ENCODE measurements at regions not wholly inside any gene's neighbourhood (a gene's known extent, or its start where the extent isn't known, plus 50 kb on each side); places are given as distances from the start of the nearest gene placed in this dataset.
A peak's percentile ranks its signal among the peaks of the same experiment; 100 is the strongest.

GRCh38 chr12:13375583-13376345 is 179.2 kb downstream of the EMP1 start:
- no peak for DNase-seq

- DNase-seq, result no peak
Measured at GRCh38 chr12:13374793-13375192, 178.3 kb downstream of the EMP1 start.

DNA sequence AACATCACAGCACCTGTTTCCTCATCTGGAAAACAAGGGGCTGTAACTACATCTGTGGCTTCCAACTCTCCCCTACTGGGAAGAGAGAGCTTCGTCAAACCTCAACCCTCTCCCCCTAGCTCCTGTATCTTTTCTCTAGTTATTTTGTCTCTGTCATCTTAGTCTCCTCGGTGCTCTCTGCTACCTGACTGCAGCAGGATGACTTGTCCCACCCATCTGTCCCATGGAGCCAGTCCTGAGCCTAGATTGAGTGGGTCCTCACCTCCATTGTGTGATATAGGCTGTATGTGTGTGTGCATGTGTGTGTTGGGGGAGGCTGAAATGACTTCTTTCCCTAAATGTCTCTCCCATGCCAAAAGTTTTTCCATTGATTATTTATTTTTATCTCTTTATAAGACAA is 177.3 kb downstream of the EMP1 start:
- no peak for DNase-seq

- no peak for DNase-seq
Measured at GRCh38 chr12:13373131-13373530, 176.6 kb downstream of the EMP1 start.

DNA sequence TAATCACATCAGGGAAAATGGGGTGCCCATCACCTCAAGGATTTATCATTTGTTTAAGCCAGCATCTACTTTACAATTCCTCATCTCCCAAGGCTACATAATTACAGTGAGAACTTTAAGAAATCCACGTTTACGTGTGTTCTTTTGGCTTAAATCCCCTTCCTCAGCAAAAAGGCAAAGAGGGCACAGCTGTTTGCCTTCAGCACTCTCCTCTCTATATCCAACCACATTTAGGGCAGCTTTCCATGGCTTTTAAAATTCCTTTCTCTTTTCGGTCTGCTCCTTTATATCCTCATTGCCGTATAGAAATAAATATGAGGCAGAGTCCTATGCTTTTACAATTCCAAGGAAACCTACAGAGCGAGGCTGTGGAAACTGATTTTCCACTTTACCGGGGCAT is 175.9 kb downstream of the EMP1 start:
- DNase-seq, result no peak

DNA sequence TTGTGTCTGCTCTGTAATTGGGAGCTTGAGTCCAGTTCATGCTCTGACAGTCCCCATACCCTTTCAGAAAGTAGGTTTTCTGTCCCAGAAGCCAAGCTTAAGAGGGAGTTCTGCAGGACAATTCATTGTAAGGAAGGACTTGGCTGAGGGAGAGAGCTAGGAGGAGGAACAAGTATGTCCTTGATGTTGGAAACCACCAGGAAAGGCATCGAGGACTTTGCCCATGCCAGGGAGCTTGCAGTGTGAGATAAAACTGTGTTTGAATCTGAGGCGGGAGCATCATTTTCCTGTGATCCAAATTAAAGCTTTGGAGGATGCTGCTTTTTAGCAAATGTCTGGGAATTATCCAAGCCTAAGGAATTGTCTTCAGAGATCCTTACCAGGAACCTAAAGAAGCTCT is 175.3 kb downstream of the EMP1 start:
- no peak for DNase-seq

GRCh38 chr12:13371367-13371766 is 174.8 kb downstream of the EMP1 start:
- no peak for DNase-seq

GRCh38 chr12:13369474-13370056 is 173.0 kb downstream of the EMP1 start:
- no peak for DNase-seq

- DNase-seq, result no peak
Measured at GRCh38 chr12:13368971-13369370, 172.4 kb downstream of the EMP1 start.

- no peak for DNase-seq
Measured at GRCh38 chr12:13368431-13368830, 171.9 kb downstream of the EMP1 start.

DNA sequence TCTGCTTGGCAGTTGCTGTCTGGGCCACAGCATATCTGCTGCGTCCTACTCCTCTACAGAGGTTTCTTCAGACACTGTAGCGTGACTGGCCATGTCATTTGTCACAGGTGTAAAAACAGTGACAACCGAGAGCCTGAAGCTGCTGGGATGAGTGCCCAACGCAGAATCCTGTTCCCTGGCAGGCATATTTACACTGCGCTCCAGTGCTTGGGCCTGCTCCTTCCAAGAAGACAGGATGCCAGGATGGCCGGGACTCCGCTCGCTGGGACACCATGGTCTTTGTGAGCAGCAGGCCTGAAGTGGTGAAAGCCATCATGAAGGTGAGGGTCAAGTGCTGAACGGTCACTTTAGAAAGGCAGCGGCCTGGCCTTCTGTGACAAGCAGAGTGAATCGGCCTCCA is 171.4 kb downstream of the EMP1 start:
- no peak for DNase-seq

- no peak for DNase-seq
Measured at GRCh38 chr12:13365748-13366366, 169.3 kb downstream of the EMP1 start.

DNA sequence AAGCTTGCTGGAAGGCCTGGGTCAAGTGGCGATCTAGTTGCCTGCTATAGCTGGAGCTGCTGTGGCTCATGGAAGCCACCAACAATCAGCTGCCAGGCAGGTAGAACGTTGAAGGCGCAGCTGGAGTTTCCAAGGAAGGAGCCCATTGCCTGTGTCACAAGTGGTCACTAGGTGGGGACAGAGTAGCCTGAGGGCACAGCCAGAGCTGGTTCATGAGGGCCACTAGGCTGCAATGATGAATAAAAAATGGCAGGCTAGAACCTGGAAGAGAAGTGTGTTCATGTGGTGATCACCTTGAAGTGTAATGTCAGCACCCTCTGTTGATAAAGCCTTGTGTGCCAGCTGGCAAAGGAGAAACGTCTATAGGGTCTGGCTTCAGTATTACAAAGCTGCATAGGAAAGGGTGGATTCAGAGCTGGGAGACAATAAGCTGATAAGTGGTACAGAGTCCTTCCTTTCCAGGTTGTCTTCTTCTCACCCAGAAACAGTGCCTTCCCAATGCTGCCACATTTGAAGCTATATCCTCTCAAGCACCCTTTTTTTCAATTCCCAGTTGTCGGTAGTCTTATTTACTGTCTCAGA is 165.8 kb downstream of the EMP1 start:
- peak in 2 of 5 donors; percentile 6 to 35 for DNase-seq

DNA sequence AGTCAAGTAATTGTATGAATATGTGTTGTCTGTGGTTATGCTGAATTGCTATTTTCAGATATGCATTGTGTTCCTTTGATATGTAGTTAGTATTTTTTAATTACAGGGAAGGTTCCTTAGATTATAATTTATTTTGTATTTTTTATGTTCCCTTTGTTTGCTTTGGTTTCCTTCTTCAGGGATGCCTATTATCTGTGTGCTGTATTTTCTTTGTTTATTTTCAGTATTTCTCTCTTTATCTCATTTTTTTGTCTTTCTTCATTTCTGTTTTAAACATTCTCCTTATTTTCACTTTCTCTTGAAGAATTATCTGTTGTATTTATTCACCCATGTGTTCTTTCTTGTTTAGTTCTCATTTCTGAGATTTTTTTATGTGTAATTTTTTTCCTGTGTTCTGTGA is 163.1 kb downstream of the EMP1 start:
- DNase-seq, result no peak

DNA sequence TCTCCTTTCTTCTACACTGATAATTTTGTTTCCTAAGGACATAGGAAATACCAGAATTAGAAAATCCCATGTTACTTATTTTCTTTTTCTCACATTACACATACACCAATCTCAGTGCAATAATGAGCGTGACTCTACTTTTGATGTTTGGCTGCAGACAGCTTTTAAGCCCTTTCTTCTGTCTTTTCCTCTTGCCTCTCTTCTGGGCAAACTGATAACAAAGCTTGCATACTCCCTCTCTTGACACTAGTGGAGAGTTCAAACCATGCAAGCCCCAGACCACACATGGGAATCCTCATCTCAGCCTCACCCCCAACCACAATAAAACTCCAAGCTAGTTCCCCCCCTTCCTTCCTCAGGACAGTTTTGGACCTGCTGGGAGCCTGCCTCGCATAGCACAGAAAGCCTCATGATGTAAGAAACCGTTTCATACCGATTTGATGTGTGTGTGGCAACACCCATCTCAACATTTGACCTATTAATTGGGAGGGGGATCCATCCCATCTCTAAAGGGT is 161.9 kb downstream of the EMP1 start:
- no peak for DNase-seq

- DNase-seq, result no peak
Measured at GRCh38 chr12:13350946-13351345, 154.4 kb downstream of the EMP1 start.

GRCh38 chr12:13350381-13350780 is 153.9 kb downstream of the EMP1 start:
- DNase-seq, result no peak

GRCh38 chr12:13348464-13348863 is 151.9 kb downstream of the EMP1 start:
- no peak for DNase-seq

DNA sequence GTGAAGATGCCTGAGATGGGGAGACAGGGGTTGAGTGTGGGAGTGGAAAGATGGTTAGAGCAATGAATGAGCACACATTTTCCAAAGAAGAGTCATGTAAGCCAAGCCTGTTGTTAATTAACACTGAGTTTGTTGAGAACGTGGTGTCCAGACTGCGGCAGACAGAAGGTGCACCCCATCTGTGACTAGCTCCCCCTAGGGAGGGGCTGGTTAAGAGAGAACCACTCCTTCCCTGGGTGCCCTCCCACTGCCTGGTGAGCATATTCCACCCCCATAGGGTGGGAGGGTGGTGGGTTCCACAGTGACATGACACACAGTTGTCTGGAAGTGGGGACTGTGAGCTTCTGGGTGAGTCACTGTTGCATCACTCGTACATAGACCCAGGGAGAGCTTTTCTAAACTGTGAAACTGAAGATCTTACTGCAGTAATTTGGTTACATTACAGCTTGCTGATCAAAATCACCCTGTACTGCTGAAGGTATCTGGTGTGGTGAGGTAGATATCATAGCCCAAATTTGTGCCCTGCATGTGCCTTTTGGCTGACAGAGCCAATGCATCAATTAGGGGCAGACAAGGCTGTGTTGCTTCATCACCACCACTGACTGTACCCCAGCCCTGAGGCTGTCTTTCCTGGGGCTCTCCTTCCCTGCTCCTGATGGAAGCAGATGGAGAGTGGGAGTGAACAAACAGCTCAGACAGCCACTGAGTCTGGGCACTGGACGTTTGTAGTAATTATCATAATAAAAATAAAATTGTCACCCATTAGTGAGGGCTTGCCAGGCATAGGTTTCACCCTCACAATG is 150.9 kb downstream of the EMP1 start:
- no peak for DNase-seq

GRCh38 chr12:13345722-13346121 is 149.2 kb downstream of the EMP1 start:
- DNase-seq, result no peak

- no peak for DNase-seq
Measured at GRCh38 chr12:13343375-13343774, 146.8 kb downstream of the EMP1 start.

DNA sequence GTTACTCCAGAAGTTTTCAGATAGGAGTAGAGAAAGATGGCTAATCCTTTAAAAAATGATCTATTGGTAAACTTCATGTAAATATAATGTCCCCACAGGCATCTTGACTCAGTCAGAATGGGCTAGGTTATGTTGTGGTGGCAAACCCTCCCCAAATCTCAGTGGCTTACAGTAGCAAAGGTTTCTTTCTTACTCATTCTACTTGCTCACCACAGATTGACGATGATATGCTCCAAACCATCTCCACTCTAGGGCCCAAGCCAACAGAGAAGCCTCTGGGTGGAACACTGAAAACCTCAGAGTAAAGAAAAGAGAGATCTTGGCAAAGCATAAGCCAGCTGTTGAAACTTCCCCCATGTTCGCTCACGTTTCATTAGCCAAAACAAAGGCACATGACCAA is 146.4 kb downstream of the EMP1 start:
- DNase-seq, result no peak

DNA sequence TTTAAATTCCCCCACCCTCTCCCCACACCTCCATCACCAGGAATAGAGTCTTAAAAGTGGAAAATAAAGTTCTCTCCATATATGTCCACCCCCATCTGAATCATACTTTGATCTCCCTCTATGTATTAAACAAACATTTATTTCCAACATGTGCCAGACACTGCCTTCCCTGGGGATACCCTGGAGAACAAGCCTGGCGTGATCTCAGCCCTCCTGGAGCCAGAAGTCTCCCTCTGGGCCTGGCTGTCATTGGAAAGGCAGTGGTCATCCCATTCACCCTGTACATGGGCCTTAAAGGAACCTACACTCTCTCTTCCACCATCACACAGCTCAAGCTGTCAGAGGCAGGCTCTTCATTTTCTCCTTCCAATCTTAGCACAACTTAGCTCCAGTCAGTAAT is 143.6 kb downstream of the EMP1 start:
- no peak for DNase-seq

Data from T-helper 1 cell (primary cell).